Prostate gland (tissue), 2 donors: ENCODE measurements at regions not wholly inside any gene's neighbourhood (a gene's known extent, or its start where the extent isn't known, plus 50 kb on each side); places are given as distances from the start of the nearest gene placed in this dataset.
"Not testable (repeated sequence)": the region's sequence is repeated elsewhere in the genome, so short reads cannot be mapped to it uniquely, and the experiment has no call there.

Source experiments
- DNase-seq: peaks from one replicate; pipeline ENCODE4 v3.0.0-alpha.2; 2019; ENCODE audit warnings: low spot score
- H3K27ac ChIP-seq, 2 donors: fragments of 200-600 bp; sonication (generic); 2 replicates each; pipeline ENCODE4 v1.5.1; 2017 to 2019
- H3K27me3 ChIP-seq: fragments of 200-600 bp; sonication (generic); replicated peaks from 2 replicates; pipeline ENCODE4 v1.5.1; 2019; ENCODE audit not compliant: insufficient read depth
- H3K36me3 ChIP-seq, 2 donors: fragments of 200-600 bp; sonication (generic); 1 replicate in 1 of 2; 2 replicates in 1 of 2; pipeline versions ENCODE4 v1.5.1 to v1.8.1; 2017 to 2019
- H3K4me1 ChIP-seq: fragments of 200-600 bp; sonication (generic); replicated peaks from 2 replicates; pipeline ENCODE4 v1.5.1; 2019
- H3K4me3 ChIP-seq, 2 donors: fragments of 200-600 bp; sonication (generic); 2 replicates each; pipeline ENCODE4 v1.5.1; 2017 to 2019
- H3K9me3 ChIP-seq: fragments of 200-600 bp; sonication (generic); 2 replicates; pipeline ENCODE4 v1.5.1; 2017
- CTCF ChIP-seq, 4 experiments: fragments of 200-600 bp in 2 of 4; fragments of 450-650 bp in 2 of 4; sonication (generic) in 2 of 4; IDR thresholded peaks; 1 replicate in 3 of 4; 2 replicates in 1 of 4; pipeline ENCODE4 v1.5.1; 2016 to 2019; ENCODE audit warnings: antibody characterized with exemption in 4 of 4, mild to moderate bottlenecking in 2 of 4, moderate library complexity in 2 of 4
- POLR2A ChIP-seq: fragments of 450-650 bp; IDR thresholded peaks from one replicate; pipeline ENCODE4 v1.6.1; 2016; ENCODE audit warnings: antibody characterized with exemption, mild to moderate bottlenecking
- POLR2AphosphoS5 ChIP-seq: sonication (generic); formaldehyde crosslinking; IDR thresholded peaks from one replicate; pipeline ENCODE4 v1.6.1; 2017; ENCODE audit warnings: antibody characterized with exemption
- WGBS: methylation state at CpG from one replicate; pipeline ENCODE4 v1.1.5; 2018; 5-methylcytosine and 5-hydroxymethylcytosine counted together
- intact Hi-C: fragments of 100-400 bp; cut with DNase I; formaldehyde crosslinking; loops from one replicate; pipeline ENCODE4 v1.14.2; 2022

GRCh38 chr10:60525716-60526585 lies 136.3 kb upstream of the ANK3 start:
- Histone ChIP-seq H3K4me3 (no peak overlapping the region), H3K27ac (no peak overlapping the region), H3K9me3 (no peaks in the 10 kb centered on the region), H3K27me3 (no peaks in the 10 kb centered on the region), H3K4me1 (no peaks in the 10 kb centered on the region), H3K36me3 (no peaks in the 10 kb centered on the region)
- intact Hi-C loops = no loop called here
- 57% methylated on average over 9 of the region's 9 CpGs for WGBS
- DNase-seq = no peak
- TF ChIP-seq CTCF (IDR thresholded peaks at IDR 0.05) (no peak), POLR2A (no peak), POLR2AphosphoS5 (no peak)

GRCh38 chr10:60524541-60524940 lies 134.9 kb upstream of the ANK3 start:
- Histone ChIP-seq H3K36me3 (no peaks in the 10 kb centered on the region), H3K4me1 (no peaks in the 10 kb centered on the region), H3K4me3 (no peak overlapping the region), H3K27me3 (no peaks in the 10 kb centered on the region), H3K9me3 (no peaks in the 10 kb centered on the region), H3K27ac (no peak overlapping the region)
- 88% methylated on average over 4 of the region's 4 CpGs for WGBS
- no peak for TF ChIP-seq POLR2A
- no peak for TF ChIP-seq POLR2AphosphoS5
- no peak for TF ChIP-seq CTCF (IDR thresholded peaks at IDR 0.05)
- intact Hi-C loops = no loop called here
- no peak for DNase-seq

GRCh38 chr10:60523371-60523770 lies 133.7 kb upstream of the ANK3 start:
- H3K4me1 ChIP-seq, H3K27me3 ChIP-seq, intact Hi-C loops, H3K27ac ChIP-seq, H3K36me3 ChIP-seq, H3K9me3 ChIP-seq, H3K4me3 ChIP-seq, DNase-seq: not testable (repeated sequence)
- 95% methylated on average over 4 of the region's 4 CpGs for WGBS

- DNase-seq = no peak
- intact Hi-C loops = no loop called here
- Histone ChIP-seq H3K4me3 (no peak overlapping the region), H3K4me1 (no peaks in the 10 kb centered on the region), H3K27ac (no peak overlapping the region), H3K36me3 (no peaks in the 10 kb centered on the region), H3K9me3 (no peaks in the 10 kb centered on the region), H3K27me3 (no peaks in the 10 kb centered on the region)
- WGBS = 93% methylated on average over 2 of the region's 2 CpGs
- TF ChIP-seq CTCF (IDR thresholded peaks at IDR 0.05) (no peak), POLR2AphosphoS5 (no peak), POLR2A (no peak)
Observed at GRCh38 chr10:60522617-60523016, 132.9 kb upstream of the ANK3 start.

GRCh38 chr10:60521974-60522405 lies 132.3 kb upstream of the ANK3 start:
- Histone ChIP-seq H3K27me3 (no peaks in the 10 kb centered on the region), H3K27ac (no peak overlapping the region), H3K9me3 (no peaks in the 10 kb centered on the region), H3K4me1 (no peaks in the 10 kb centered on the region), H3K4me3 (no peak overlapping the region), H3K36me3 (no peaks in the 10 kb centered on the region)
- TF ChIP-seq POLR2A (no peak), CTCF (IDR thresholded peaks at IDR 0.05) (no peak), POLR2AphosphoS5 (no peak)
- intact Hi-C loops = no loop called here
- no peak for DNase-seq
- 49% methylated on average over 3 of the region's 3 CpGs for WGBS
